ENCODE measurements at regions not wholly inside any gene's neighbourhood (a gene's known extent, or its start where the extent isn't known, plus 50 kb on each side); places are given as distances from the start of the nearest gene placed in this dataset.
A peak's percentile ranks its signal among the peaks of the same experiment; 100 is the strongest.

DNA sequence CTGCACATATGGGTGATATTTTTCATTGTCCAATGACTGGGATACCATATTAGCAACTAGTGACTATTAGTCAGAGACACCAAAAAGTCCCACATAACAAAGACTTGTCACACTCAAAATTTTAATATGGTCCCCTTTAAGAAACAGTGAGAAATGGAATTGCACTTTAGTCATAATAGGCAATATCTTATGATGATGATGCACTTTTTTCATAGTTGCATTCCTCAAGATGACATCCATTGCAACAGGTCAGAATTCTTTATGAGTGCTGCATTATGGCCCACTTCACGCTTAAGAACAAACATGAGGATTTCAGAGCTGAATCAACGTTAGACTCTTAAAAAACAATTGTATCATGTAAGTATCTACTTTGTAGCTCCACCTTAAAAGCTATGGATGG, 608.4 kb upstream of the HTR2C start:
- 20% methylated on average over 2 of the region's 2 CpGs for WGBS (ENCODE audit: insufficient coverage, low coverage, missing lambda C conversion rate)
- Histone ChIP-seq H3K4me1 (replicated peaks in 1 of 2; ENCODE audit: control insufficient read depth in 2 of 2, insufficient read depth in 2 of 2, low read length in 2 of 2) (no peaks in the 10 kb centered on the region; a peak in 1 of 5 replicates), H3K36me3 (ENCODE audit: control insufficient read depth, insufficient read depth, low read length) (no peaks in the 10 kb centered on the region; the same call in 2 of the 3 replicates), H2AFZ (ENCODE audit: low read depth, low read length) (no peak overlapping the region), H3K9me3 (replicated peaks; ENCODE audit: control insufficient read depth, insufficient read depth, low read depth, low read length) (0 out of 2 replicates have a peak, but pooled peaks cover 1% of the 10 kb centered on the region), H3K27me3 (ENCODE audit: control insufficient read depth in 2 of 2, insufficient read depth in 2 of 2, low read length in 2 of 2) (no peaks in the 10 kb centered on the region), H3K79me2 (ENCODE audit: control insufficient read depth, insufficient read depth, low read length) (no peaks in the 10 kb centered on the region; the same call in 2 of the 3 replicates), H4K20me1 (replicated peaks; ENCODE audit: control insufficient read depth, insufficient read depth, low read length) (no peaks in the 10 kb centered on the region), H3K27ac (ENCODE audit: extremely low read depth, low read depth, low read length) (no peak overlapping the region), H3K4me3 (no peak overlapping the region), H3K4me2 (ENCODE audit: insufficient read depth, low read length) (no peak overlapping the region), H3K9ac (ENCODE audit: insufficient read depth in 1 of 2, low read depth in 2 of 2, low read length in 2 of 2) (no peak overlapping the region), H3K9me1 (ENCODE audit: control insufficient read depth, insufficient read depth, low read length) (no peaks in the 10 kb centered on the region)
- ATAC-seq, result no peak
- in situ Hi-C loops (cut with MboI) (no loop called here), intact Hi-C loops (cut with micrococcal nuclease) (no loop called here)
- POLR2A ChIA-PET, result no interaction called here
- FAIRE-seq, result no peak
- CTCF ChIA-PET (ENCODE audit: low intra/inter-chr PET ratio), result no interaction called here
- no TSS peak for BruUV-seq (replicated peaks)
- DNase-seq (ENCODE audit: extremely low read depth in 1 of 4, low spot score in 3 of 4), result no peak
- no peak for TF ChIP-seq POU5F1 (IDR thresholded peaks at IDR 0.05; ENCODE audit: borderline replicate concordance, low read depth, low read length, partially characterized antibody)
- TF ChIP-seq C11orf30 (IDR thresholded peaks at IDR 0.05; ENCODE audit: low read depth), result peak; percentile 44; the same call in 1 of the 2 replicates
- TF ChIP-seq, protein P1, sequence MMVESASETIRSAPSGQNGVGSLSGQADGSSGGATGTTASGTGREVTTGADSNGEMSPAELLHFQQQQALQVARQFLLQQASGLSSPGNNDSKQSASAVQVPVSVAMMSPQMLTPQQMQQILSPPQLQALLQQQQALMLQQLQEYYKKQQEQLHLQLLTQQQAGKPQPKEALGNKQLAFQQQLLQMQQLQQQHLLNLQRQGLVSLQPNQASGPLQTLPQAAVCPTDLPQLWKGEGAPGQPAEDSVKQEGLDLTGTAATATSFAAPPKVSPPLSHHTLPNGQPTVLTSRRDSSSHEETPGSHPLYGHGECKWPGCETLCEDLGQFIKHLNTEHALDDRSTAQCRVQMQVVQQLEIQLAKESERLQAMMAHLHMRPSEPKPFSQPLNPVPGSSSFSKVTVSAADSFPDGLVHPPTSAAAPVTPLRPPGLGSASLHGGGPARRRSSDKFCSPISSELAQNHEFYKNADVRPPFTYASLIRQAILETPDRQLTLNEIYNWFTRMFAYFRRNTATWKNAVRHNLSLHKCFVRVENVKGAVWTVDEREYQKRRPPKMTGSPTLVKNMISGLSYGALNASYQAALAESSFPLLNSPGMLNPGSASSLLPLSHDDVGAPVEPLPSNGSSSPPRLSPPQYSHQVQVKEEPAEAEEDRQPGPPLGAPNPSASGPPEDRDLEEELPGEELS (CRISPR knock-in tag; IDR thresholded peaks at IDR 0.05; ENCODE audit: borderline replicate concordance), result no peak
- TF ChIP-seq RAD51 (IDR thresholded peaks at IDR 0.05; ENCODE audit: borderline replicate concordance, low read depth), result no peak
- no peak for TF ChIP-seq ZKSCAN8 (CRISPR knock-in tag; IDR thresholded peaks at IDR 0.05)
- TF ChIP-seq MAFG (tag; conservative IDR thresholded peaks at IDR 0.05), result peak; percentile 61
- no peak for TF ChIP-seq ELF4 (CRISPR knock-in tag; IDR thresholded peaks at IDR 0.05)
- TF ChIP-seq, protein P2, sequence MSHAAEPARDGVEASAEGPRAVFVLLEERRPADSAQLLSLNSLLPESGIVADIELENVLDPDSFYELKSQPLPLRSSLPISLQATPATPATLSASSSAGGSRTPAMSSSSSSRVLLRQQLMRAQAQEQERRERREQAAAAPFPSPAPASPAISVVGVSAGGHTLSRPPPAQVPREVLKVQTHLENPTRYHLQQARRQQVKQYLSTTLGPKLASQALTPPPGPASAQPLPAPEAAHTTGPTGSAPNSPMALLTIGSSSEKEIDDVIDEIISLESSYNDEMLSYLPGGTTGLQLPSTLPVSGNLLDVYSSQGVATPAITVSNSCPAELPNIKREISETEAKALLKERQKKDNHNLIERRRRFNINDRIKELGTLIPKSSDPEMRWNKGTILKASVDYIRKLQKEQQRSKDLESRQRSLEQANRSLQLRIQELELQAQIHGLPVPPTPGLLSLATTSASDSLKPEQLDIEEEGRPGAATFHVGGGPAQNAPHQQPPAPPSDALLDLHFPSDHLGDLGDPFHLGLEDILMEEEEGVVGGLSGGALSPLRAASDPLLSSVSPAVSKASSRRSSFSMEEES (CRISPR knock-in tag; IDR thresholded peaks at IDR 0.05), result no peak
- no peak for TF ChIP-seq NR2C2 (CRISPR knock-in tag; IDR thresholded peaks at IDR 0.05)
- TF ChIP-seq NR2C2 (tag; IDR thresholded peaks at IDR 0.05), result no peak
- TF ChIP-seq, protein P3, sequence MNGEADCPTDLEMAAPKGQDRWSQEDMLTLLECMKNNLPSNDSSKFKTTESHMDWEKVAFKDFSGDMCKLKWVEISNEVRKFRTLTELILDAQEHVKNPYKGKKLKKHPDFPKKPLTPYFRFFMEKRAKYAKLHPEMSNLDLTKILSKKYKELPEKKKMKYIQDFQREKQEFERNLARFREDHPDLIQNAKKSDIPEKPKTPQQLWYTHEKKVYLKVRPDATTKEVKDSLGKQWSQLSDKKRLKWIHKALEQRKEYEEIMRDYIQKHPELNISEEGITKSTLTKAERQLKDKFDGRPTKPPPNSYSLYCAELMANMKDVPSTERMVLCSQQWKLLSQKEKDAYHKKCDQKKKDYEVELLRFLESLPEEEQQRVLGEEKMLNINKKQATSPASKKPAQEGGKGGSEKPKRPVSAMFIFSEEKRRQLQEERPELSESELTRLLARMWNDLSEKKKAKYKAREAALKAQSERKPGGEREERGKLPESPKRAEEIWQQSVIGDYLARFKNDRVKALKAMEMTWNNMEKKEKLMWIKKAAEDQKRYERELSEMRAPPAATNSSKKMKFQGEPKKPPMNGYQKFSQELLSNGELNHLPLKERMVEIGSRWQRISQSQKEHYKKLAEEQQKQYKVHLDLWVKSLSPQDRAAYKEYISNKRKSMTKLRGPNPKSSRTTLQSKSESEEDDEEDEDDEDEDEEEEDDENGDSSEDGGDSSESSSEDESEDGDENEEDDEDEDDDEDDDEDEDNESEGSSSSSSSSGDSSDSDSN (IDR thresholded peaks at IDR 0.05; ENCODE audit: borderline replicate concordance in 1 of 2, low read depth in 2 of 2, low read length in 2 of 2), result no peak
- no peak for TF ChIP-seq RB1 (IDR thresholded peaks at IDR 0.05; ENCODE audit: low read depth)
- no peak for TF ChIP-seq ZNF24 (IDR thresholded peaks at IDR 0.05)
- no peak for TF ChIP-seq RBFOX2 (IDR thresholded peaks at IDR 0.05; ENCODE audit: low read depth, low read length)
- TF ChIP-seq U2AF2 (optimal IDR thresholded peaks at IDR 0.05; ENCODE audit: low read depth, low read length), result no peak
- no peak for TF ChIP-seq ARNT (IDR thresholded peaks at IDR 0.05)
- TF ChIP-seq, protein P4, sequence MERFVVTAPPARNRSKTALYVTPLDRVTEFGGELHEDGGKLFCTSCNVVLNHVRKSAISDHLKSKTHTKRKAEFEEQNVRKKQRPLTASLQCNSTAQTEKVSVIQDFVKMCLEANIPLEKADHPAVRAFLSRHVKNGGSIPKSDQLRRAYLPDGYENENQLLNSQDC (CRISPR knock-in tag; IDR thresholded peaks at IDR 0.05), result no peak
- TF ChIP-seq TCF7L2 (IDR thresholded peaks at IDR 0.05; ENCODE audit: low read depth, low read length), result no peak
- no peak for TF ChIP-seq HEY1 (CRISPR knock-in tag; IDR thresholded peaks at IDR 0.05; ENCODE audit: borderline replicate concordance)

All from K562 (cell line).